ENCODE measurements at regions not wholly inside any gene's neighbourhood (a gene's known extent, or its start where the extent isn't known, plus 50 kb on each side); places are given as distances from the start of the nearest gene placed in this dataset.

DNA sequence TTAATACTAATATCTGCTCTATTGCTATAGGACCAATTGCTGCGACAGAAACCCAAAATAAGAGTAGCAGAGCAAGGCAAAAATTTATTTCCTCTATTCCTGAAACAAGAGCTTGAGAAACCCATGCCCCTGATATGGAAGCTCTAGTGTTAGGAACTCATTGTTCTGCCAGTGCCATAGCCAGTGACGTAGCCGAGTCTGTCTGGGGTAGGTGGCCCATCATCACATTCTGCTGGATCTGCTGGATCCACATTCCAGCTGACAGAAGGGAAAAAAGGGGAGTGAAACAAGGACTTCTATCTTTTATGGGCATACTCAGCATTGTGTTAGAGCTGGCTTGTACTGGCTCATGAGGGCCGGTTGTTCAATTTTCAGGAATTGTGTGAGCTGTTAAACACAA, 248.9 kb upstream of the MON1B start:
- Histone ChIP-seq H3K4me1 (ENCODE audit: insufficient read depth, low read length, poor library complexity, severe bottlenecking) (no peaks in the 10 kb centered on the region), H3K9me3 (ENCODE audit: low read depth, low read length, poor library complexity, severe bottlenecking) (no peaks in the 10 kb centered on the region), H3K36me3 (ENCODE audit: insufficient read depth, low read length, poor library complexity, severe bottlenecking) (no peaks in the 10 kb centered on the region), H3K27me3 (replicated peaks; ENCODE audit: insufficient read depth, low read depth, low read length, poor library complexity) (no peaks in the 10 kb centered on the region), H3K27ac (ENCODE audit: low read depth, low read length, poor library complexity, severe bottlenecking) (no peak overlapping the region), H3K4me3 (ENCODE audit: low read depth, low read length, poor library complexity, severe bottlenecking) (no peak overlapping the region)
- TF ChIP-seq CTCF (conservative IDR thresholded peaks at IDR 0.05; ENCODE audit: low read depth, low read length), result no peak
- TF ChIP-seq EZH2 (IDR thresholded peaks at IDR 0.05; ENCODE audit: borderline replicate concordance, low read depth, low read length, poor library complexity, severe bottlenecking), result no peak
- ChIA-PET CTCF (no interaction called here), POLR2A (ENCODE audit: low non-redundant PET) (no interaction called here)
- BruUV-seq (replicated peaks), result no TSS peak
- no peak for DNase-seq (ENCODE audit: low spot score)
- intact Hi-C loops (cut with micrococcal nuclease; ENCODE audit: unreplicated experiment), result no loop called here

- no peak for TF ChIP-seq CTCF (conservative IDR thresholded peaks at IDR 0.05; ENCODE audit: low read depth, low read length)
- TF ChIP-seq EZH2 (IDR thresholded peaks at IDR 0.05; ENCODE audit: borderline replicate concordance, low read depth, low read length, poor library complexity, severe bottlenecking), result no peak
- POLR2A ChIA-PET (ENCODE audit: low non-redundant PET), result no interaction called here
- no TSS peak for BruUV-seq (replicated peaks)
- peak; percentile 1 for DNase-seq (ENCODE audit: low spot score)
- CTCF ChIA-PET, result no interaction called here
- Histone ChIP-seq H3K36me3 (ENCODE audit: insufficient read depth, low read length, poor library complexity, severe bottlenecking) (no peaks in the 10 kb centered on the region), H3K27me3 (replicated peaks; ENCODE audit: insufficient read depth, low read depth, low read length, poor library complexity) (no peaks in the 10 kb centered on the region), H3K9me3 (ENCODE audit: low read depth, low read length, poor library complexity, severe bottlenecking) (no peaks in the 10 kb centered on the region), H3K27ac (ENCODE audit: low read depth, low read length, poor library complexity, severe bottlenecking) (no peak overlapping the region), H3K4me1 (ENCODE audit: insufficient read depth, low read length, poor library complexity, severe bottlenecking) (no peaks in the 10 kb centered on the region), H3K4me3 (ENCODE audit: low read depth, low read length, poor library complexity, severe bottlenecking) (no peak overlapping the region)
- intact Hi-C loops (cut with micrococcal nuclease; ENCODE audit: unreplicated experiment), result no loop called here
Observed at GRCh38 chr16:76943921-76944320, 247.1 kb upstream of the MON1B start.

DNA sequence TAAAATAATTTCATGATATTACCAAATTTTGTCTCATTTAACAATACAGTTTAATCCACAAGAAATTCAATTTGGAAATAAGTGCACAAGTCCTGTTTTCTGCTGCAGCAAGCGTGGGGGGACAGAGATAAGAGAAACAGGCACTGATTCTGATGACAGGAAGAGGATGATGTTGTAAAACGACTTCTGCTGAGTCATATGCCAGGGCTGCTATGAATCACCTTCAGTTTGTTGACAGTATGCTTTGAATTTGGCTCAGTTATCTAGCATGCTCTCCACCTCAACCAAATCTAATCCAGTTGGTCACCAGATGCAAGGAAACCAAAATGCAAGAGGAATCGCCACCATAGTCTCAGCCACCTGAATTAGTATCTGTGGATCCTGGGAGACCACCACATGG, 244.1 kb upstream of the MON1B start:
- H3K36me3 ChIP-seq (ENCODE audit: insufficient read depth, low read length, poor library complexity, severe bottlenecking), result no peaks in the 10 kb centered on the region
- no peak overlapping the region for H3K27ac ChIP-seq (ENCODE audit: low read depth, low read length, poor library complexity, severe bottlenecking)
- DNase-seq (ENCODE audit: low spot score), result peak; percentile 30
- intact Hi-C loops (cut with micrococcal nuclease; ENCODE audit: unreplicated experiment), result no loop called here
- no peaks in the 10 kb centered on the region for H3K27me3 ChIP-seq (replicated peaks; ENCODE audit: insufficient read depth, low read depth, low read length, poor library complexity)
- H3K4me3 ChIP-seq (ENCODE audit: low read depth, low read length, poor library complexity, severe bottlenecking), result no peak overlapping the region
- H3K9me3 ChIP-seq (ENCODE audit: low read depth, low read length, poor library complexity, severe bottlenecking), result no peaks in the 10 kb centered on the region
- ChIA-PET POLR2A (ENCODE audit: low non-redundant PET) (no interaction called here), CTCF (no interaction called here)
- TF ChIP-seq EZH2 (IDR thresholded peaks at IDR 0.05; ENCODE audit: borderline replicate concordance, low read depth, low read length, poor library complexity, severe bottlenecking), result no peak
- TF ChIP-seq CTCF (conservative IDR thresholded peaks at IDR 0.05; ENCODE audit: low read depth, low read length), result no peak
- H3K4me1 ChIP-seq (ENCODE audit: insufficient read depth, low read length, poor library complexity, severe bottlenecking), result no peaks in the 10 kb centered on the region
- BruUV-seq (replicated peaks), result no TSS peak
